OCI-LY1 (cell line): ENCODE measurements at regions not wholly inside any gene's neighbourhood (a gene's known extent, or its start where the extent isn't known, plus 50 kb on each side); places are given as distances from the start of the nearest gene placed in this dataset.

ENCODE experiments used
- CTCF ChIP-seq: fragments of 200-600 bp; sonication (generic), shearing (Covaris generic); IDR thresholded peaks from 2 replicates; pipeline ENCODE4 v1.5.1; 2017; ENCODE audit warnings: mild to moderate bottlenecking, antibody characterized with exemption, low read length, moderate library complexity, mixed read lengths
- EZH2 ChIP-seq: fragments of 200-600 bp; sonication (generic), shearing (Covaris generic); IDR thresholded peaks from 2 replicates; pipeline ENCODE4 v1.8.0; 2017; ENCODE audit warnings: borderline replicate concordance, mixed run types, mild to moderate bottlenecking, antibody characterized with exemption, low read length, moderate library complexity, mixed read lengths

- no peak for TF ChIP-seq CTCF
- no peak for TF ChIP-seq EZH2
Observed at GRCh38 chr13:80132741-80133601, 208.0 kb downstream of the SPRY2 start.
